ENCODE measurements at regions not wholly inside any gene's neighbourhood (a gene's known extent, or its start where the extent isn't known, plus 50 kb on each side); places are given as distances from the start of the nearest gene placed in this dataset.

GRCh38 chr1:108080448-108080847 is 115.5 kb upstream of the VAV3 start:
- H3K14ac ChIP-seq (ENCODE audit: insufficient read length), result no peak overlapping the region

More at GRCh38 chr1:108080448-108080847, 115.5 kb upstream of the VAV3 start:
- no peak overlapping the region for H4K5ac ChIP-seq (ENCODE audit: insufficient read length, low read depth, low read length)
- H4K91ac ChIP-seq (replicated peaks; ENCODE audit: insufficient read length, low read length), result no peak overlapping the region
- H2BK20ac ChIP-seq (ENCODE audit: low read length), result no peak overlapping the region
- no peaks in the 10 kb centered on the region for H3K79me1 ChIP-seq (ENCODE audit: low read depth, low read length)
- TF ChIP-seq JUND (IDR thresholded peaks at IDR 0.05; ENCODE audit: low read length) (no peak), CBX5 (IDR thresholded peaks at IDR 0.05; ENCODE audit: low read depth, low read length) (no peak), HDAC6 (IDR thresholded peaks at IDR 0.05; ENCODE audit: low read depth, low read length) (no peak), CTBP2 (IDR thresholded peaks at IDR 0.05; ENCODE audit: borderline replicate concordance, insufficient read depth, insufficient read length, low read length) (no peak), TAF1 (IDR thresholded peaks at IDR 0.05; ENCODE audit: low read depth, low read length) (no peak)
- H3K36me3 ChIP-seq (ENCODE audit: control insufficient read depth in 2 of 4, insufficient read depth in 4 of 4, low read length in 3 of 4), result no peaks in the 10 kb centered on the region
- H4K8ac ChIP-seq (ENCODE audit: extremely low read depth, insufficient read depth, low read length), result no peak overlapping the region
- H3K18ac ChIP-seq (ENCODE audit: extremely low read depth, low read length), result no peak overlapping the region
- no peaks in the 10 kb centered on the region for H3K9me3 ChIP-seq (ENCODE audit: insufficient read depth in 2 of 2, low read depth in 1 of 2, low read length in 1 of 2)
- H3K79me2 ChIP-seq (ENCODE audit: control insufficient read depth in 1 of 2, insufficient read depth in 2 of 2, low read length in 2 of 2), result no peaks in the 10 kb centered on the region
- H3K27ac ChIP-seq (ENCODE audit: low read depth, low read length), result no peak overlapping the region
- H3K4me3 ChIP-seq (ENCODE audit: extremely low read depth in 1 of 4, insufficient read depth in 2 of 4, low read depth in 3 of 4, low read length in 4 of 4), result no peak overlapping the region
- H3K56ac ChIP-seq (replicated peaks; ENCODE audit: insufficient read length, low read depth, low read length), result no peak overlapping the region
- ChIA-PET POLR2A (ENCODE audit: partially characterized antibody) (no interaction called here), CTCF (ENCODE audit: partially characterized antibody) (interaction anchor here (1.2 to 1.6 kb wide), 2 partner anchors 7 to 12 kb away, joined by 3 to 5 read pairs; no protein-coding TSS in a partner anchor)
- no peak for DNase-seq (ENCODE audit: low read depth in 1 of 2, low spot score in 2 of 2)
- no peak overlapping the region for H2BK5ac ChIP-seq (ENCODE audit: low read depth, low read length)
- no peaks in the 10 kb centered on the region for H3K4me1 ChIP-seq (replicated peaks in 1 of 4; ENCODE audit: control insufficient read depth in 3 of 4, insufficient read depth in 4 of 4, low read length in 3 of 4)
- H4K20me1 ChIP-seq (replicated peaks in 1 of 2; ENCODE audit: control insufficient read depth in 1 of 2, insufficient read depth in 2 of 2, low read length in 2 of 2), result no peaks in the 10 kb centered on the region
- no peak overlapping the region for H2BK120ac ChIP-seq (replicated peaks; ENCODE audit: low read depth, low read length)
- no peak overlapping the region for H2AK5ac ChIP-seq (ENCODE audit: low read depth, low read length)
- no peak overlapping the region for H2BK15ac ChIP-seq (ENCODE audit: low read length)
- H2AFZ ChIP-seq (ENCODE audit: low read length), result no peak overlapping the region
- no peaks in the 10 kb centered on the region for H3K27me3 ChIP-seq (replicated peaks in 1 of 4; ENCODE audit: control insufficient read depth in 3 of 4, extremely low read depth in 1 of 4, insufficient read depth in 3 of 4, low read length in 3 of 4)
- H3K23me2 ChIP-seq (ENCODE audit: low read depth, low read length), result no peaks in the 10 kb centered on the region; the same call in 1 of the 2 replicates
- no peak overlapping the region for H3K4ac ChIP-seq (replicated peaks; ENCODE audit: insufficient read length, low read depth, low read length)
- no peak overlapping the region for H3K23ac ChIP-seq (ENCODE audit: insufficient read length)
- H2BK12ac ChIP-seq (ENCODE audit: low read depth, low read length), result no peak overlapping the region
- H3K4me2 ChIP-seq (ENCODE audit: insufficient read depth in 1 of 2, low read depth in 2 of 2, low read length in 2 of 2), result no peak overlapping the region
- no peak overlapping the region for H3K9ac ChIP-seq (replicated peaks in 1 of 4; ENCODE audit: extremely low read depth in 1 of 4, low read depth in 3 of 4, low read length in 3 of 4)
- FAIRE-seq, result no peak
